ENCODE measurements at regions not wholly inside any gene's neighbourhood (a gene's known extent, or its start where the extent isn't known, plus 50 kb on each side); places are given as distances from the start of the nearest gene placed in this dataset.

DNA sequence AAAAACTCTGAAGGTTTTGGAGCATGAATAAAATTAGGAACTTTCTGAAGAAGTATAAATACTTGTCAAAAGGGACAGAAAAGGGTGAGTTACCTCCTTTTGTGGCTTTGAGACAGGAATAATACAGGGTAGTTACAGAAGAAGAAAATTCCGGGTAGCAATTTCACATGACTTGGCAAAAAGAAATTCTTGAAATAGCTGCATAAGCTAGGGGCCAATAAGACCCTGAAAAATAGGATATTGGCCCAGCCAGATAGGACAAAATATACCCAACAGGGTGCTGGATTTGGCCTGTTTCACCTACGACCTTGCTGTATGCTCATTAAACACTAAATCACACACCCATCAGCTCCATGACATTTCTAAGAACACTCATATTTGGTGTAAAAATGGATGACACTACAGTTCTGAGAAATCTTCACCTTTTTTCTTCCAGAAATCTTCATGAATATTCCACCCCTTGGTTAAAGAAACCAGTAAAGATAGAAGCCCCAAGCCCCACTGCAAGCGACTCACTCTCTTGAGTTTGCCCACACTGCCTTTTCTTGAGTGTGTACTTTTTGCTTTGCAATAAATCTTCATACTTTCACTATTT is 362.7 kb downstream of the SEMA3D start:
- Mint-ChIP-seq H3K27ac (no peak overlapping the region), H3K4me1 (no peaks in the 10 kb centered on the region), H3K4me3 (no peak overlapping the region), H3K9me3 (peaks cover 2% of the 10 kb centered on the region), H3K36me3 (ENCODE audit: low read depth) (no peaks in the 10 kb centered on the region), H3K27me3 (no peaks in the 10 kb centered on the region)
- ATAC-seq (ENCODE audit: low read depth) (no peak), DNase-seq (no peak)
- TF ChIP-seq, protein P1, sequence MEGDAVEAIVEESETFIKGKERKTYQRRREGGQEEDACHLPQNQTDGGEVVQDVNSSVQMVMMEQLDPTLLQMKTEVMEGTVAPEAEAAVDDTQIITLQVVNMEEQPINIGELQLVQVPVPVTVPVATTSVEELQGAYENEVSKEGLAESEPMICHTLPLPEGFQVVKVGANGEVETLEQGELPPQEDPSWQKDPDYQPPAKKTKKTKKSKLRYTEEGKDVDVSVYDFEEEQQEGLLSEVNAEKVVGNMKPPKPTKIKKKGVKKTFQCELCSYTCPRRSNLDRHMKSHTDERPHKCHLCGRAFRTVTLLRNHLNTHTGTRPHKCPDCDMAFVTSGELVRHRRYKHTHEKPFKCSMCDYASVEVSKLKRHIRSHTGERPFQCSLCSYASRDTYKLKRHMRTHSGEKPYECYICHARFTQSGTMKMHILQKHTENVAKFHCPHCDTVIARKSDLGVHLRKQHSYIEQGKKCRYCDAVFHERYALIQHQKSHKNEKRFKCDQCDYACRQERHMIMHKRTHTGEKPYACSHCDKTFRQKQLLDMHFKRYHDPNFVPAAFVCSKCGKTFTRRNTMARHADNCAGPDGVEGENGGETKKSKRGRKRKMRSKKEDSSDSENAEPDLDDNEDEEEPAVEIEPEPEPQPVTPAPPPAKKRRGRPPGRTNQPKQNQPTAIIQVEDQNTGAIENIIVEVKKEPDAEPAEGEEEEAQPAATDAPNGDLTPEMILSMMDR (IDR thresholded peaks at IDR 0.05), result no peak
- CTCF ChIA-PET, result no interaction called here
- POLR2A ChIA-PET, result no interaction called here
- intact Hi-C loops (cut with micrococcal nuclease), result no loop called here

DNA sequence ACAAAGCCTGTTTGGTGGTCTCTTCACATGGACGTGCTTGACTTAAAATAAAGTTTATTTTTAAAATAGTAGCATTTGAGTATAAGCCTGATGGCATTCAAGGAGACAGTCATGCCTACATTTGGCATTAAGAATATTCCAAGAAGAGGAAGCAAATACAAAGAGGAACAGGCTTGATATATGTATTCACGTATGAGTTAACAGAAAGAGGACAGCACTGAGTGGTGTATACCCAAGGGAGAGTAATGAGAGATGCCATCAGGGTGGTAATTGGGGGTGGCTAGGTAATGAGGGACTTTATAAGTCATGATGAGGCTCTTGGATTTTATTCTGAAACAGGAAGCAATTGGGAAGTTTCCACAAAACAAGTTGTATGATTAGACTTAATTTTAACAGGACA is 363.3 kb downstream of the SEMA3D start:
- H3K36me3 Mint-ChIP-seq (ENCODE audit: low read depth), result no peaks in the 10 kb centered on the region

DNA sequence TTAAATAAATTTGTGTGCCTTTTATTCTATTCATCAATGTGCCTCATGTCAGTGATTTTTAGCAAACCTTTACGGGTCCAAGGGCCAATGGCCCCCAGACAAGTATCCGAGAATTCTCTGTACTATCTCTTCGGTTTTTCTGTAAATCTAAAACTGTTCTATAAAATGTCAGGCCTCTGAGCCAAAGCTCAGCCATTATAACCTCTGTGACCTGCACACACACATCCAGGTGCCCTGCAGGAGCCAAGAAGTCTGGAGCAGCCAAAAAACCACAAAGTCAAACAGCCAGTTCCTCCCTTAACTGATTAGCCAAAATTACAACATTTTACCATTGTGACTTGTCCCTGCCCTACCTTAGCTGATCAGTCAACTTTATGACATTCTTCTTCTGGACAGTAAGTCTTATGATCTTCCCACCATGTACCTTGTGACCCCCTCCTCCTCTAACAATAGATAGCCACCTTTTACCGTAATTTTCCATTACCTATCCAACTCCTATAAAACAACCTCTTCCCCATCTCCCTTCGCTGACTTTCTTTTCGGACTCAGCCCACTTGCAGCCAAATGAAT is 363.8 kb downstream of the SEMA3D start:
- no peak for DNase-seq
- no peaks in the 10 kb centered on the region for H3K4me1 Mint-ChIP-seq
- CTCF ChIA-PET, result no interaction called here
- H3K4me3 Mint-ChIP-seq, result no peak overlapping the region
- no peaks in the 10 kb centered on the region for H3K27me3 Mint-ChIP-seq
- POLR2A ChIA-PET, result no interaction called here
- intact Hi-C loops (cut with micrococcal nuclease), result no loop called here
- ATAC-seq (ENCODE audit: low read depth), result no peak
- peaks cover 2% of the 10 kb centered on the region for H3K9me3 Mint-ChIP-seq
- no peaks in the 10 kb centered on the region for H3K36me3 Mint-ChIP-seq (ENCODE audit: low read depth)
- no peak overlapping the region for H3K27ac Mint-ChIP-seq
- TF ChIP-seq, protein P1 (IDR thresholded peaks at IDR 0.05), result no peak

More for the DNA sequence above, 363.3 kb downstream of the SEMA3D start:
- ChIA-PET POLR2A (no interaction called here), CTCF (no interaction called here)
- DNase-seq (no peak), ATAC-seq (ENCODE audit: low read depth) (no peak)
- no peak overlapping the region for H3K4me3 Mint-ChIP-seq
- TF ChIP-seq, protein P1 (IDR thresholded peaks at IDR 0.05), result no peak
- no peaks in the 10 kb centered on the region for H3K4me1 Mint-ChIP-seq
- no peaks in the 10 kb centered on the region for H3K27me3 Mint-ChIP-seq
- peaks cover 2% of the 10 kb centered on the region for H3K9me3 Mint-ChIP-seq
- intact Hi-C loops (cut with micrococcal nuclease), result no loop called here
- H3K27ac Mint-ChIP-seq, result no peak overlapping the region

DNA sequence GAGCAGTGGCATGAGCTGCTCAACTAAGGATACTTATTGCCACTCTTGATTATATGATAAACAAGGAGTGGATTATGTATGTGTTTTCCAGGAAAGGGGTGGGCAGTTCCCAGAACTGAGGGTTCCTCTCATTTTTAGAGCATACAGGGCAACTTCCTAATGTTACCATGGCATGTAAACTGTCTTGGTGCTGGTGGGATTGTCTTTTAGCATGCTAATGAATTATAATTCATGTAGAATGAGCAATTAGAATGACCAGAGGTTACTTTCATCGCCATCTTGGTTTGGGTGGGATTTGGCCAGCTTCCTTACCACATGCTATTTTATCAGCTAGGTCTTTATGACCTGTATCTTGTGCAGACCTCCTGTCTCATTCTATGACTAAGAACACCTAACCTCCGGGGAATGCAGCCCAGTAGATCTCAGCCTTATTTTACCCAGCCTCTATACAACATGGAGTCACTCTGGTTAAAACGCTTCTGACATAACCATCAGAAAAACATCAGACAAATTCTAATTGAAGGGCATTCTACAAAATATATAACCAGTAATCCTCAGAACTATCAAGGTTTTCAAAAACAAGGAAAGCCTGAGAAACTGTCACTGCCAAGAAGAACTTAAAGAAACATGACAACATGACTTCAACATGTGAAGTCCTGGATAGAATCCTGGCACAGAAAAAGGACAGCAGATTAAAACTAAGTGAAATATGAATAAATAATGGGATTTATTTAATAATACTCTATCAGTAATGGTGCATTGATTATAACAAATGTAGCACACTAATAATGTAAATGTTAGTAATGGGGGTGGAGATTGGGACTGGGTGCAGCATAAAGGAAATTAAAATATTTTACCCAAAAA is 365.0 kb downstream of the SEMA3D start:
- POLR2A ChIA-PET, result no interaction called here
- intact Hi-C loops (cut with micrococcal nuclease), result no loop called here
- TF ChIP-seq, protein P1 (IDR thresholded peaks at IDR 0.05), result no peak
- no peak for DNase-seq
- Mint-ChIP-seq H3K36me3 (ENCODE audit: low read depth) (no peaks in the 10 kb centered on the region), H3K27ac (no peak overlapping the region), H3K27me3 (no peaks in the 10 kb centered on the region), H3K4me3 (no peak overlapping the region), H3K9me3 (peaks cover 2% of the 10 kb centered on the region), H3K4me1 (no peaks in the 10 kb centered on the region)
- ATAC-seq (ENCODE audit: low read depth), result no peak
- CTCF ChIA-PET, result no interaction called here

DNA sequence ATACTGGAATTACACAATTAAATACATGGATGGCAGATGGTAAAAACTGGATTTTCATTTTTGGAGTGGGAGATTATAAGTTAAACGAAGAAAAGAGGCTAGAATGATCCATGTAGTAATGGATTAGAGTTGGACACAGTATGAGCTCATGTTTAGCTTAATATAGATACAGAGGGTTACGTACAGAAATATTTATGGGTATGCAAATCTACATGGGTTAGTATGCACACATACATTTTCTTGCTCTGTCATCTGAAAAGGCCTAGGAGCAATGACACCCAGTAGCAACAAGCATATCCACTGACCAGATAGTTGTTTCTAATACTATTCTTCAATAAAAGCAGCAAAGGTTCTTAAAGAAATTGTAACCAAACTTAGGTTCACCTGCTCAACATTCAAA is 366.4 kb downstream of the SEMA3D start:
- Mint-ChIP-seq H3K9me3 (peaks cover 2% of the 10 kb centered on the region), H3K4me3 (no peak overlapping the region), H3K36me3 (ENCODE audit: low read depth) (no peaks in the 10 kb centered on the region), H3K4me1 (no peaks in the 10 kb centered on the region), H3K27me3 (no peaks in the 10 kb centered on the region), H3K27ac (no peak overlapping the region)
- ChIA-PET CTCF (no interaction called here), POLR2A (no interaction called here)
- ATAC-seq (ENCODE audit: low read depth) (no peak), DNase-seq (no peak)
- intact Hi-C loops (cut with micrococcal nuclease), result no loop called here
- TF ChIP-seq, protein P1 (IDR thresholded peaks at IDR 0.05), result no peak
